SK-N-SH treated with all-trans-retinoic acid at 6 μM for 48 hours (cell line): ENCODE measurements at regions not wholly inside any gene's neighbourhood (a gene's known extent, or its start where the extent isn't known, plus 50 kb on each side); places are given as distances from the start of the nearest gene placed in this dataset.

ENCODE experiments used
- ARNTL ChIP-seq: fragments of 450-650 bp; formaldehyde crosslinking; IDR thresholded peaks from 2 replicates; pipeline ENCODE4 v1.5.0; 2020; ENCODE audit warnings: low read depth, mild to moderate bottlenecking, moderate library complexity, borderline replicate concordance
- CSDC2 ChIP-seq: fragments of 250-450 bp; sonication (Bioruptor Pico); IDR thresholded peaks from 2 replicates; pipeline ENCODE4 v1.5.0; 2020; ENCODE audit warnings: mild to moderate bottlenecking, moderate library complexity
- CSRNP3 ChIP-seq: fragments of 250-450 bp; sonication (Bioruptor Pico); IDR thresholded peaks from 2 replicates; pipeline ENCODE4 v1.5.1; 2021; ENCODE audit warnings: mild to moderate bottlenecking, moderate library complexity
- ISL1 ChIP-seq: fragments of 250-450 bp; sonication (Bioruptor Pico); IDR thresholded peaks from 2 replicates; pipeline ENCODE4 v2.1.2; 2022; ENCODE audit warnings: mild to moderate bottlenecking, moderate library complexity
- OSR1 ChIP-seq: fragments of 250-450 bp; sonication (Bioruptor Pico); IDR thresholded peaks from 2 replicates; pipeline ENCODE4 v1.8.0; 2022; ENCODE audit warnings: moderate library complexity, mild to moderate bottlenecking, inconsistent platforms
- PATZ1 ChIP-seq: fragments of 250-450 bp; sonication (Bioruptor Pico); IDR thresholded peaks from 2 replicates; pipeline ENCODE4 v1.8.0; 2020; ENCODE audit warnings: mild to moderate bottlenecking, moderate library complexity, borderline replicate concordance
- POU6F1 ChIP-seq: fragments of 250-450 bp; sonication (Bioruptor Pico); IDR thresholded peaks from 2 replicates; pipeline ENCODE4 v1.8.0; 2021; ENCODE audit warnings: low read depth, mild to moderate bottlenecking, moderate library complexity, borderline replicate concordance
- PPARA ChIP-seq: fragments of 250-450 bp; sonication (Bioruptor Pico); IDR thresholded peaks from 2 replicates; pipeline ENCODE4 v1.5.0; 2020; ENCODE audit warnings: mild to moderate bottlenecking, borderline replicate concordance
- TCF4 ChIP-seq: fragments of 250-450 bp; sonication (Bioruptor Pico); IDR thresholded peaks from 2 replicates; pipeline ENCODE4 v1.8.0; 2021; ENCODE audit warnings: mild to moderate bottlenecking, moderate library complexity, borderline replicate concordance
- TOX ChIP-seq: fragments of 250-450 bp; sonication (Bioruptor Pico); IDR thresholded peaks from 2 replicates; pipeline ENCODE4 v1.8.0; 2021; ENCODE audit warnings: mild to moderate bottlenecking, moderate library complexity, borderline replicate concordance
- ZFP3 ChIP-seq: fragments of 250-450 bp; sonication (Bioruptor Pico); IDR thresholded peaks from 2 replicates; pipeline ENCODE4 v1.5.0; 2020; ENCODE audit warnings: mild to moderate bottlenecking, moderate library complexity
- ZFP30 ChIP-seq: fragments of 450-650 bp; formaldehyde crosslinking; IDR thresholded peaks from 2 replicates; pipeline ENCODE4 v1.5.0; 2022; ENCODE audit warnings: mild to moderate bottlenecking, moderate library complexity
- ZNF8 ChIP-seq: fragments of 450-650 bp; formaldehyde crosslinking; IDR thresholded peaks from 2 replicates; pipeline ENCODE4 v1.5.0; 2020; ENCODE audit warnings: mild to moderate bottlenecking, moderate library complexity

- TF ChIP-seq ISL1 (CRISPR knock-in tag) (no peak), ZFP30 (CRISPR knock-in tag) (no peak), OSR1 (CRISPR knock-in tag) (no peak), TOX (CRISPR knock-in tag) (no peak), TCF4 (no peak), ZFP3 (no peak), ZNF8 (CRISPR knock-in tag) (no peak), ARNTL (CRISPR knock-in tag) (no peak), CSDC2 (no peak), POU6F1 (CRISPR knock-in tag) (no peak), PPARA (no peak), PATZ1 (CRISPR knock-in tag) (no peak), CSRNP3 (CRISPR knock-in tag) (no peak)
Measured at GRCh38 chr13:94952787-94953186, 240.4 kb upstream of the SOX21 start.
